T47D (cell line): ENCODE measurements at regions not wholly inside any gene's neighbourhood (a gene's known extent, or its start where the extent isn't known, plus 50 kb on each side); places are given as distances from the start of the nearest gene placed in this dataset.
"Not testable (repeated sequence)": the region's sequence is repeated elsewhere in the genome, so short reads cannot be mapped to it uniquely, and the experiment has no call there.

Experiments
- DNase-seq, 2 experiments: peaks; one replicate each; pipeline versions ENCODE4 v3.0.0 to v3.0.0-alpha.2; 2011 to 2012; ENCODE audit warnings: low read depth in 1 of 2, low spot score in 1 of 2
- JUND ChIP-seq: IDR thresholded peaks from 2 replicates; pipeline ENCODE4 v1.6.1; 2012; ENCODE audit warnings: low read depth
- in situ Hi-C: cut with HindIII; loops from 2 replicates; pipeline ENCODE4 v1.10.0; 2016; ENCODE audit warnings: low sequenced_read_pairs, low pct_unique_long_range_greater_than_20kb

DNA sequence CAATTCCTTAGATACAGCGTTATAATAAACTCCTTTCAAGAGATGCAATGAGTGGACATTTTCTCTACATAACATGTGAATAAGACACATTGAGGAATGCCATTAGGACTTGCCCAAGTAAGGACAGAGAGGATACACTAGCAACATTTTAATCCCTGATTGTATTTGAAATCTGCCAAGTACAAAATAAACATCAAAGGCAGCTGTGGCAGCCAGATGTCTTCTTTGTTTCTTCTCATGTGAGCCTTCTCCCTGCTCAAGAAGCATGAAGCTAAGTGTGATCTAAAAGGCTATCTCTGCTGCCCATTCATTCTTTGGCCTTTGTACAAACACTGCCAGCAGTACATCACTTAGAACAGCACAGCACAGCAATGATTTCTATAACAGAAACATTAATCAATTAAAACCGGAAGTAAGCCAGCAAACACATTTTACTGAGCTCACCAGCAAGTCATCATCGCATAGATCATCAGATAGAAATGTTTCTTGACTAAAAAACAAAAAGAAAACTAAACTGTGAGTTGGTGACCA is 364.0 kb downstream of the CNTN6 start:
- TF ChIP-seq JUND = no peak
- DNase-seq = no peak
- in situ Hi-C loops = no loop called here

GRCh38 chr3:1462371-1462770 is 369.5 kb downstream of the CNTN6 start:
- in situ Hi-C loops = no loop called here
- DNase-seq = no peak
- no peak for TF ChIP-seq JUND

DNA sequence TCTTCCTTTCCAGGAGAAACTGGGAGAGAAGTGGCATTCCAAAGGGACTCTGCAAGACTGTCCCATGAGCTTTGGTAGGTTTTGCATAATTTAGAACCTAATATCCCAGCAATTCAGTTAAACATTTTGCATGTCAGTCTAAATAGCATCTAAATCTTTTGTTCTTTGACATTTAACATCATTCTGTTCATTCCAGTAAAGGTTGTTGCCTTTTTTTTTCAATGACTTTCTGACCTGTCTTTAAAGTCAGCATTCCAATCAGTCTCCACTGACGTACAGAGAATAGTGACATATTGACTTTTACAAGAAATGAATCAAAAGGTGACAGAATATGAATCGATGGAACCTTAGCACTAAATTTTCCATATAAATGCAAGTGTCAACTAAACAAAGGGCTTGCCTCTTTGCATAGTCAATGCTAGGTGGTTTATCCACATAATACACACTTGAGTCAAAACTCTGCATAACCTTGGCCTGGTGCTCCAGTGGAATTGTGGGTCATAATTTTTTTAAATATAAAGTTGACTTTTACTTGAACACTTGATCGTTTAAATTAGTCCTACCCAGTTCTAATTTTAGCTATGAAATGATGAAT is 370.1 kb downstream of the CNTN6 start:
- no peak for TF ChIP-seq JUND
- in situ Hi-C loops = no loop called here
- no peak for DNase-seq

DNA sequence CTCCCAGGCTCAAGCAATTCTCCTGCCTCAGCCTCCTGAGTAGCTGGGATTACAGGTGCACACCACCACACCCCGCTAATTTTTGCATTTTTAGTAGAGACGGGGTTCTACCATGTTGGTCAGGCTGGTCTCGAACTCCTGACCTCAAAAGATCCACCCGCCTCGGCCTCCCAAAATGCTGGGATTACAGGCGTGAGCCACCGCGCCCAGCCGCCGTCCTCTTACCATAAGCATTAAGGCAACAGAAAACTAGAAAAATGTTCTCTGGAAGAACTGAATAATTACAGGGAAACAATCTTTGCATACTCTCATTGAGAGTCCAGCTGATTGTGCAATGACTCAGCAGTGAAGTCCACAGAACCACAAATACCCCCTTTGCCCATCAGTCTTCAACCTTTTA is 372.3 kb downstream of the CNTN6 start:
- DNase-seq, in situ Hi-C loops: not testable (repeated sequence)

GRCh38 chr3:1468145-1468544 is 375.3 kb downstream of the CNTN6 start:
- TF ChIP-seq JUND = no peak
- in situ Hi-C loops = no loop called here

GRCh38 chr3:1469248-1469647 is 376.4 kb downstream of the CNTN6 start:
- TF ChIP-seq JUND = no peak
- in situ Hi-C loops = no loop called here
- no peak for DNase-seq

More at GRCh38 chr3:1468145-1468544, 375.3 kb downstream of the CNTN6 start:
- no peak for DNase-seq

- in situ Hi-C loops = no loop called here
- DNase-seq = no peak
- TF ChIP-seq JUND = no peak
These were observed 376.9 kb downstream of the CNTN6 start for GRCh38 chr3:1469687-1470086.

DNA sequence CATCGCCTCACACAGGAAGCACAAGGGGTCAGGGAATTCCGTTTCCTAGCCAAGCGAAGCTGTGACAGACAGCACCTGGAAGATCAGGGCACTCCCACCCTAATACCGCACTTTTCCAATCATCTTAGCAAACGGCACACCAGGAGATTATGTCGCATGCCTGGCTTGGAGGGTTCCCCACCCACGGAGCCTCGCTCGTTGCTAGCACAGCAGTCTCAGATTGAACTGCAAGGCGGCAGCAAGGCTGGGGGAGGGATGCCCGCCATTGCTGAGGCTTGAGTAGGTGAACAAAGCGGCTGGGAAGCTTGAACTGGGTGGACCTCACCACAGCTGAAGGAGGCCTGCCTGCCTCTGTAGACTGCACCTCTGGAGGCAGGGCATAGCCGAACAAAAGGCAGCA is 384.8 kb downstream of the CNTN6 start:
- in situ Hi-C loops = no loop called here
- DNase-seq = no peak
- no peak for TF ChIP-seq JUND

DNA sequence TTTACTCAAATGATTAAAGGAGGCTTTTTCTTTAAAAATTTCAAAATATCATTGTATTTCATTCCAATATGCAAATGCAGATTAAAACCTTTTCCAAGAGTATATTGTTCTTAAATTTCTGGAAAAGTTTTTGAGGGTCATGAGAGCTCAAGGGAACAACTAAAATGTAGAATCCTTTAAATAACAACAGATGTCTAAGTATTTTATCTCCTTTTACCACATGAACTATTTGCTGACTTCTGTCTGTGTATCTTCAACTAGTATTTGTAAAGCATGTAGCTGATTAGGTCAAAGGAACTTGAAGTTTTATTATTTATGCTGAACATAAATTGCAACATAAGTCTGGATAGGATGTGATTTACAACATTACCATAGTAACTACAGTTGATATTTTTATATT is 402.6 kb downstream of the CNTN6 start:
- in situ Hi-C loops = no loop called here
- DNase-seq = no peak
- no peak for TF ChIP-seq JUND

- in situ Hi-C loops = no loop called here
- no peak for TF ChIP-seq JUND
- DNase-seq = no peak
These were observed 406.9 kb downstream of the CNTN6 start for GRCh38 chr3:1499694-1500093.

DNA sequence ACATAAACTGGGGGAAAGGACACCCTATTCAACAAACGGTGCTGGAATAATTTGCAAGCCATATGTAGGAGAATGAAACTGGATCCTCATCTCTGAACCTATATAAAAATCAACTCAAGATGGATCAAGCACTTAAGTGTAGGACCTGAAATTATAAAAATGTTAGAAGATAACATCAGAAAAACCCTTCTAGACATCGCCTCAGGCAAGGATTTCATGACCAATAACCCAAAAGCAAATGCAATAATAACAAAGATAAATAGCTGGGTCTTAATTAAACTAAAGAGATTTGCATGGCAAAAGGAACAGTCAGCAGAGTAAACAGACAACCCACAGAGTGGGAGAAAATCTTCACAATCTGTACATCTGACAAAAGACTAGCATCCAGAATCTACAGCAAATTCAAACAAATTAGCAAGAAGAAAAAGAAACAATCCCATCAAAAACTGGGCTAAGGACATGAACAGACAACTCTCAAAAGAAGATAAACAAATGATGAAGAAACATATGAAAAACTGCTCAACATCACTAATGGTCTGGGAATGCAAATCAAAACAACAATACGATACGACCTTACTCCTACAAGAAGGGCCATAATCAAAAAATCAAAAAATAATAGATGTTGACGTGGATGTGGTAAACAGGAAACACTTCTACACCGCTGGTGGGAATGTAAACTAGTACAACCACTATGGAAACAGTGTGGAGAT is 408.7 kb downstream of the CNTN6 start:
- no peak for DNase-seq
- in situ Hi-C loops = no loop called here
- no peak for TF ChIP-seq JUND

DNA sequence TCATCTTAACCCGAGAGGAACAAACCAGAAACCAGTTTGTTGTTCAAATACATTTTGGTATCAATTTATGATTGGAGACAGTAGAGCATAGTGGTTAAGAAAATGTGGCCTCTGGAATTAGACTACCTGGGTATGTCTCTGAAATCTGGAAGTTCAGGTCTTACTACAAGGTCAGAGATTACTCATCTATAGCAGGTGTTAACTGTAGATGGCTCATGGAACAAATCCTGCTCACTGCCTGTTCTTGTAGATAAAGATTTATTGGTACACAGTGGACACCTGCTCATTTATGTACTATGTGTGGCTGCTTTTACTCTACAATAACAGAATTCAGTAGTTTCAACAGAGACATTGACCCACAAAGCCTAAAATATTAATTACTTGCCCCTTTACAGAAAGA is 413.3 kb downstream of the CNTN6 start:
- DNase-seq = no peak
- in situ Hi-C loops = no loop called here
- no peak for TF ChIP-seq JUND

DNA sequence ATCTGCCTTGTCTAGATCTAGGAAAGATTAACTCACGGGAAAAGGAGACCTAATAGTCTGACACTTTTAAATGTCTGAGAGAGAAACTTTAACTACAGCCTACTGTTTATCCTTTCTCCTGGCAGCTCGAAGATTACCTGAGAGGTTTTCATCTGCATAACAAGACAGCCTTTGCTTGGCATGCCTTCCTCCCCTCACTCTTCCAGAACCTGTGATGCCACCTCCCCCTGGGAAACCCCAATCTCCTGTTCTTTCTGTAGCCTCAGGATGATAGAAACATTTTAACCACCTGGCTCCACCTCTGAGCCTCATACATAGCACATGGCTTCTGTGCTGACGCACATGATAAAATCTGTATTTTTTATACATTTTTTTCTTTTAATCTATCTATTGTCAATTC is 420.8 kb downstream of the CNTN6 start:
- no peak for TF ChIP-seq JUND
- in situ Hi-C loops = no loop called here
- no peak for DNase-seq
